HG03196 (cell line): ENCODE measurements at regions not wholly inside any gene's neighbourhood (a gene's known extent, or its start where the extent isn't known, plus 50 kb on each side); places are given as distances from the start of the nearest gene placed in this dataset.

Experiments
- ATAC-seq: cut with Tn5 transposase; IDR thresholded peaks from one replicate; pipeline ENCODE4 v1.9.1; 2021; ENCODE audit not compliant: unreplicated experiment

- ATAC-seq = no peak
Measured at GRCh38 chr10:20993830-20994527, 96.9 kb upstream of the NEBL start.

DNA sequence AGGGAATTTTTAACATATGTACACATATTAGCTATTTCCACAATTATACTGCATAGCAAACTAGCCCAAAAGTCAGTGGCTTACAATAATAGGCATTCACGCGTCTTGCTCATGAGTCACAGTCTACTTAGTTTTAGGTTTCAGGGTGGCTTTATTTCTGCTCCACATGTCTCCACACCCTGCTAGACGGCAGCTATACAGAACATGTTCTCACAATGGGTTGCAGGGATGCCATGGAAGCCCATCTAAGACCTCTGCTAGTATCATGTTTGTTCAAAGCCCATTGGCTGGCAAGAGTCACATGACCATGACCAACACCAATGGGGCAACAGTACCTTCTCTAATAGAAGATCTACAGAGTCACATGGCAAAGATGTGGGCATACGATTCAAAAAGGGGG lies 96.3 kb upstream of the NEBL start:
- no peak for ATAC-seq

DNA sequence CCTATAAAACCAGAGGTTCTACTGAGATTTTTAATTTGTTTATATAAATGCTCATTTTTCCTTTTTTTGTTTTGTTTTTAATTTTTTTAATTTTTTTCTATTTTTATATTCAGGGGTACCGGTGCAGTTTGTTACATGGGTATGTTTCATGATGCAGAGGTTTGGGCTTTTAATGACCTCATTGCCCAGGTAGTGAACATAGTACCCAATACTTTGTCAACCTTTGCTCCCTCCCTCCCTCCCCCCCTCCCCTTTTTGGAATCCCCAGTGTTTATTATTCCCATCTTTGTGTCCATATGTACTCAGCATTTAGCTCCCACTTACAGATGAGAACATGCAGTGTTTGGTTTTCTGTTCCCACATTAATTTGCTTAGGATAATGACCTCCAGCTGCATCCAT lies 94.4 kb upstream of the NEBL start:
- no peak for ATAC-seq

DNA sequence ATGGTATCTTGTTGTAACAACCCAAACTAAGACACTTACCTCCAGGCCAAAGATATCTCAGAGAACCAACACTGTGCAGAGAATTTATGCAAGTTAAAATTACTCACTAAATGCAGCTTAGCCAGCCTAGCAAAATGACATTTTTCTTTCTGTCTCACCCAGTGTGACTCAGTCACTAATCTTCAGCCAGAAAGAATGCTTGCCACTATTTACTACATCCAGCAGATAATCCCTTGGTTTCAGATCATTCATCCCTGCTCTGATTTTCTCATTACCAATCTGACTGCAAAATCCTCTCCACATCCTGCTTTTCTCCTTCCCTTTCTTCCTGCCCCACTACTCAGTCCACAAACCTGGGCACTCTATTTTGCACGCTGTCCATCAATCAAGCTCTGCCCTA lies 93.5 kb upstream of the NEBL start:
- ATAC-seq = no peak

DNA sequence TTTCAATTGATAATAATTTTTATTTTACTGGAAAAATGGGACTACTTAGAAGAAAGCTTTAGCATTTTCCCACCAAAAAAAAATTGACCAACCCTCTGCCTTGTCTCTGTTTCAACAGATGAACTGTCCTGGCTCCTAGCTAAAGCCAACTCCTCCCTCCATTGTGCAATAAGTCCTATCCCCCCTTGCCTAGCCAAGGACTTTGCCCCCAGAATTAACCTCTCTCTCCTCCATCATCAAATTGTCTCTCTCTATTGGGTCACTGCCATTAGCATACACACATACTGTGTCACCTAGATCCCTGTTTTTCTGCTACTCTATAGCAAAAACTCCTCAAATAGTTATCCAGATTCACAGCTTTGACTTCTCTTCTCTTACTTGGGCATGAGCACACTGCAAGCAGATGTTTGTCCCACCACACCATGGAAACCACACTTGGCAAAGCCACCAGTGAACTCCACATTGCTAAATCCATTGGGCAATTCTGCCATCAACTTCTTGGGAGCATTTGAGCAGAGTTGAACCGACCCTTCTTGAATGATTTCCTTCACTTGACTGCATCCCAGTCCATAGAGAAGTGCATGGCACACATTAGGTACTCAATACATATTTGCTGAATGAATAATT lies 91.4 kb upstream of the NEBL start:
- no peak for ATAC-seq

DNA sequence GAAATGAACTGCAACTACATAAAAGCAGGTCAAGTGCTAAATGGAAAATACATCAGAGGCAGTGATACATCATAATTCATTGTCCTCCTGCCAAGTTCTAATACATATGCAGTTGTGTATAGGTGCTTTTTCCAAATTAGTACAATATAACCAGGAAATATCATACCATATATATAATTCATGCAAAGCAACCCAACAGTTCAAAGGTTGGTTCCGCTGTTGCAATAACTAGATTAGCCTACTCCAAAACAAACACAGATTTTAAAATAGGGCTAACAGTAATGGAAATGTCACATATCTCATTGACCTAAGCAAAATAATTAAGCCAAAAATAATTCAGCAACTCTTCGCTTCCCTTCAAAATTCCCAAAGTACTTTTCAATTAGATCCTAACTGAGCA lies 88.9 kb upstream of the NEBL start:
- ATAC-seq = no peak

GRCh38 chr10:20984662-20985061 lies 87.6 kb upstream of the NEBL start:
- ATAC-seq = no peak

DNA sequence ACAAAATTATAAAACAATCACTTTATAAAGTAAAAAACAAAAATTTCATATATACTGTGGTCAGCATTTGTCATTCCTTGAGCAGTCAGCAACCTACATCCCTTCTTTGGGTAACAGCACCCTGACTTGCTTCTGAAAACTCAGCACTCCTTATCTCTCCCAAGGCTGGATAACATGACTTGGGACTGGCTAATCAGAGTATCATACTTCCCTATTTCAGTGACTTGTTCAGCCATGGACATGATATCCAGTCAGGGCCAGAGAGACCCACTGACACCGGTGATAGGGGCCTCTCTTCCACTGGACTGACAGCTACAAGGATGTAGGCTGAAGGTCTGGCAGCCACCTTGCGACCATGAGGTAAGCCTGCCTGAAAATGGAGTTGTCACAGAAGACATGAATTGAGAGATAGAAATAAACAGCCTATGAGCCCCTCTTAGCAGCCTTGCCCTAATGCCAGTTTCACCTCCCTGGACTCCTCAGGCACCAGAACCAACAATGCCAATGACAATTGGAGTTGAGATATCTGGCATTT lies 84.4 kb upstream of the NEBL start:
- no peak for ATAC-seq

GRCh38 chr10:20978617-20979016 lies 81.5 kb upstream of the NEBL start:
- no peak for ATAC-seq

GRCh38 chr10:20977300-20977699 lies 80.2 kb upstream of the NEBL start:
- no peak for ATAC-seq

DNA sequence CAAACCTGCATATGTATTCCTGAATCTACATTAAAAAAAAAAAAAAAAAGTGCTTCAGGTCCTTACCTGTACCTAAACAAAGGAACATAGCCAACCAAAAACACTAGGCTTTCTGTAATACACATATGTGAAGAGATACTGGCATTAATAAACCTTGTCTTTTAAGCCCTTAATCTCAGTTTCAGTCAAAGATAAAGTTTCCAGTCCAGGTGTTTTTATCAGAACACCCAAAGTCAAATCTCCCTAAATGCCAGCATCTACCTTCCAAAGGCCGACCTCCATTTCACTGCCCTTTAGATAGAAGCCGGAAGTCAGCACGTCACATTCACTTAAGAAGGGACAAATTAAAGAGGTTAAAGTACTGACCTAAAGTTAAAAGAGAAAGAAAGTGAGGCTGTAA lies 79.8 kb upstream of the NEBL start:
- ATAC-seq = no peak

- ATAC-seq = no peak
Measured at GRCh38 chr10:20976390-20976789, 79.3 kb upstream of the NEBL start.

DNA sequence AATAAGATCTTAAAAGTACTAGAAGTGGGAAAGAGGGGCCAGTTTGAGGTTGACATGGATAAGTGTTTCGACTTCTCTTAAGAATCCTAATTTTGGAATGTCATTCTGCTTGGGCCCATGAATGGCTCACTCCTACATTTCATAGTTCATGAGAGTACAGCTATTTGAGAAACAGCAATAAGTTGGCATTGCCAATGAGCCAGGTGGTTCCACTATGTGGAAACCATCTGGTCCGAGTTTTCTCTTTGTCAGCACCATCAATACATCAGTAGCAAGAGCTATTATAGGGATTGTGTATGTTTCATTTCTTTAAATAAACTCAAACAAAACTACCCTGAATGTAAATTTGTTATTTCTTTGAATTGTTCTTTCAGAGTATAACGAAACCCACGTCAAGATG lies 78.1 kb upstream of the NEBL start:
- no peak for ATAC-seq

DNA sequence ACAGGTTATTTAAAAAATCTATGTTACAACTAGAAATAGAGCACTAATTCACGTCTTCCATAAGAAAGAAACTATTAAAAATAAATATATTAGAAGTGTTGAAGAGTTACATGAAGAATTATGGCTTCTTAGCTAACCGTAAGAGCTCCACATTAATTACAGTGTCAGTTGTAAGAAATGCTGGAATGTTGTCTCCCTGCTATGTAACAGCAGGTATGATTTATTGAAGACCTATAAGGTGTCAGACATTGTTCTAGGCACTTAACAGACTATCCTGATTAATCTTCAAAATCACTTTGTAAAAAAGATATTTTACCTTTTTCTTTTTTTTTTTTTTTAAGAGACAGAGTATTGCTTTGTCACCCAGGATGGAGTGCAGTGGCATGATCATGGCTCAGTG lies 75.8 kb upstream of the NEBL start:
- no peak for ATAC-seq

- ATAC-seq = no peak
Measured at GRCh38 chr10:20971901-20972300, 74.8 kb upstream of the NEBL start.

- ATAC-seq = peak; percentile 96
Measured at GRCh38 chr10:20970708-20971107, 73.6 kb upstream of the NEBL start.

GRCh38 chr10:20970044-20970443 lies 72.9 kb upstream of the NEBL start:
- ATAC-seq = no peak

DNA sequence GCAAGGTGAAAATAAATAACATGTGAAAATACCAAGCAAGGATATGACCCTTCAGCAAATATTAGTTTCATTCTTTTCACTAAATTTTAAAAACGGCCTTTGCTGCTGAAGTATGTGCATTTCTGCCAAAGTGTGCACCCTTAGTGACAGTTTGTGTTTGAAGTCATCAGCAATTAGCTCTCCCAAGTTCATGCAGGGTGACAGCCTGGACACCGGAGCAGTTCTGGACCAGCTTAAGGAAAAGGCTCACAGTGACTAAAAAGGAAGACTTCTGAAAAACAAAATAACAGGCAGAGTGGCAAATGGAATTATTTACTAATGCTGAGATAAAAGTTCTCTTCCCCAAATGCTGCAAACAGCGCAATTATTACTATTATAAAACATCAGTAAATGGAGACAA lies 69.3 kb upstream of the NEBL start:
- no peak for ATAC-seq

GRCh38 chr10:20963721-20964595 lies 66.8 kb upstream of the NEBL start:
- ATAC-seq = no peak

DNA sequence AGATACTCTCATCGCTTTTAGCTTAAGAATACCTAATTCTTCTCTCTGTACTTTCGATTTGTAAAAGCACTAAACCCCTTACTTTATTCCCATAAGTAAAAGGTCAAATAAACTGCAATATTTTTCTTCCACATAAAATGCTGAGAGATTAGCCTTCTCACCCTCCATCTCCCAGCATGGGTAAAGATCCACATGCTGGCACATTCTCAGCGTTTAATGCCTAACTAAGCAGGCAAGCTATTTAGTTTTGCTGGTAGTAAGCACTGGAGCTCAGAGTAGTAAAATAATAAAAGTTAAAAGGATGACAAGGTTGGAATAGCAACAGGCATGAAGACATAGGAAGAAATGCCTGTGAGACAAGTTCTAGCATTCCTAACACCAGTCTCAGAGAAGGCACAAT lies 65.9 kb upstream of the NEBL start:
- no peak for ATAC-seq

GRCh38 chr10:20962165-20962564 lies 65.1 kb upstream of the NEBL start:
- no peak for ATAC-seq

- no peak for ATAC-seq
Measured at GRCh38 chr10:20959242-20959641, 62.1 kb upstream of the NEBL start.
